Mesothelial cell of epicardium (in vitro differentiated cells): ENCODE measurements at regions not wholly inside any gene's neighbourhood (a gene's known extent, or its start where the extent isn't known, plus 50 kb on each side); places are given as distances from the start of the nearest gene placed in this dataset.

Experiments used
- DNase-seq, 2 experiments: peaks; one replicate each; pipeline ENCODE4 v3.0.0; 2021; ENCODE audit warnings: low spot score in 2 of 2; ENCODE audit not compliant: unreplicated experiment in 2 of 2
- H3K27ac Mint-ChIP-seq: 2 replicates; pipeline ENCODE4 v1.8.0; 2021; ENCODE audit warnings: mixed read lengths
- H3K27me3 Mint-ChIP-seq: 2 replicates; pipeline ENCODE4 v1.8.0; 2021; ENCODE audit warnings: low read depth, mixed read lengths
- H3K36me3 Mint-ChIP-seq: 2 replicates; pipeline ENCODE4 v1.8.0; 2021; ENCODE audit warnings: mixed read lengths
- H3K4me1 Mint-ChIP-seq: 2 replicates; pipeline ENCODE4 v1.8.0; 2021; ENCODE audit warnings: mixed read lengths
- H3K4me3 Mint-ChIP-seq: 2 replicates; pipeline ENCODE4 v1.8.0; 2021; ENCODE audit warnings: mild to moderate bottlenecking, moderate library complexity, mixed read lengths
- H3K9me3 Mint-ChIP-seq: 2 replicates; pipeline ENCODE4 v1.8.0; 2021; ENCODE audit warnings: mixed read lengths
- TF ChIP-seq, protein P1 (sequence below): fragments of 200-600 bp; sonication (generic); IDR thresholded peaks from one replicate; pipeline ENCODE4 v1.5.0; 2021; ENCODE audit warnings: antibody characterized with exemption; ENCODE audit not compliant: unreplicated experiment

DNA sequence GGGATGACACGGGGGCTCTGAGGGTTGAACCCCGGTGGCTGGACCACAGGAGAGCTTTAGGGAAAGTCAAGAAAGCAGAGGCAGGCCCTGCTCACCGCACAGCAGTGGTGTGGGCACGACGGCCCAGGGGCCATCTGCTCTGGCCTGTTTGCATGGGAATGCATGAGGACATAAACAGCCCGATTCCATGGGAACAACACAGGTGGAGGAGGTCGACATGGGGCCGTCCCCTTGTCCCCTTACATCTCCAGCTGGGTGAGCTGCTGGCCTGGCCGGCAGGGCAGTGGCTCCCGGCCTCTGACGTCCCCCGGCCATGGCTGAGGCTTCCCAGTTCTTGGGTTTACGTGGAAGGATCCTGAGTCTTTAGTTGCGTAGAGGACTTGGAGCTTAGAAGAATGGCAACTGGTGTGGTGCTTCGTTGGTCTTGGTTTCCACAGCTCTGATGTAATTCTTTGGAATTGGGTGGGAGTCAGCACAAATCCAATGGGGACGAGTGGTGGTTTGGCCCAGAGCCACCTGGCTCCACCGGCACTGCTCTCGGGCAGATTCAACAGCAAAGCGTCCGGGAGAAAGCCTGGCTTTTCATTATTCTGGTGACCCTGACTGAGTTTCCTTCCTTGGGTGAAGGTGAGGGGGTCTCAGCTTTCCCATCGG is 98.3 kb upstream of the HDAC4 start:
- TF ChIP-seq, protein P1, sequence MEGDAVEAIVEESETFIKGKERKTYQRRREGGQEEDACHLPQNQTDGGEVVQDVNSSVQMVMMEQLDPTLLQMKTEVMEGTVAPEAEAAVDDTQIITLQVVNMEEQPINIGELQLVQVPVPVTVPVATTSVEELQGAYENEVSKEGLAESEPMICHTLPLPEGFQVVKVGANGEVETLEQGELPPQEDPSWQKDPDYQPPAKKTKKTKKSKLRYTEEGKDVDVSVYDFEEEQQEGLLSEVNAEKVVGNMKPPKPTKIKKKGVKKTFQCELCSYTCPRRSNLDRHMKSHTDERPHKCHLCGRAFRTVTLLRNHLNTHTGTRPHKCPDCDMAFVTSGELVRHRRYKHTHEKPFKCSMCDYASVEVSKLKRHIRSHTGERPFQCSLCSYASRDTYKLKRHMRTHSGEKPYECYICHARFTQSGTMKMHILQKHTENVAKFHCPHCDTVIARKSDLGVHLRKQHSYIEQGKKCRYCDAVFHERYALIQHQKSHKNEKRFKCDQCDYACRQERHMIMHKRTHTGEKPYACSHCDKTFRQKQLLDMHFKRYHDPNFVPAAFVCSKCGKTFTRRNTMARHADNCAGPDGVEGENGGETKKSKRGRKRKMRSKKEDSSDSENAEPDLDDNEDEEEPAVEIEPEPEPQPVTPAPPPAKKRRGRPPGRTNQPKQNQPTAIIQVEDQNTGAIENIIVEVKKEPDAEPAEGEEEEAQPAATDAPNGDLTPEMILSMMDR, result no peak
- peaks cover 12% of the 10 kb centered on the region for H3K27me3 Mint-ChIP-seq
- H3K27ac Mint-ChIP-seq, result no peak overlapping the region
- no peaks in the 10 kb centered on the region for H3K4me1 Mint-ChIP-seq
- no peak for DNase-seq
- no peaks in the 10 kb centered on the region for H3K9me3 Mint-ChIP-seq
- no peak overlapping the region for H3K4me3 Mint-ChIP-seq
- H3K36me3 Mint-ChIP-seq, result no peaks in the 10 kb centered on the region

DNA sequence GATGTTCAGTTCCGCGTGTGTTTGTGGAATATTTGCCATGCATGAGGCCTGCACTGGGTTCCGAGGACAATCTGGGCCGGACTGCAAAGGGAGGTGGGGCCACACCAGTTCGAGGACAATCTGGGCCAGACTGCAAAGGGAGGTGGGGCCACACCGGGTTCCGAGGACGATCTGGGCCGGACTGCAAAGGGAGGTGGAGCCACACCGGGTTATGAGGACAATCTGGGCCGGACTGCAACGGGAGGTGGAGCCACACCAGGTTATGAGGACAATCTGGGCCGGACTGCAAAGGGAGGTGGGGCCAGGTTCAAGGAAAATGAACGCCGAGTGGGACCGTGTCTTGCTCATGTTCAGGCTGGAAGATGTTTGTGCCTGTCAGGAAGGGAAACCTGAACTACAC is 97.8 kb upstream of the HDAC4 start:
- Mint-ChIP-seq H3K36me3 (no peaks in the 10 kb centered on the region), H3K4me1 (no peaks in the 10 kb centered on the region), H3K9me3 (no peaks in the 10 kb centered on the region), H3K27me3 (peaks cover 14% of the 10 kb centered on the region), H3K4me3 (no peak overlapping the region), H3K27ac (no peak overlapping the region)
- DNase-seq, result no peak
- TF ChIP-seq, protein P1, result no peak

DNA sequence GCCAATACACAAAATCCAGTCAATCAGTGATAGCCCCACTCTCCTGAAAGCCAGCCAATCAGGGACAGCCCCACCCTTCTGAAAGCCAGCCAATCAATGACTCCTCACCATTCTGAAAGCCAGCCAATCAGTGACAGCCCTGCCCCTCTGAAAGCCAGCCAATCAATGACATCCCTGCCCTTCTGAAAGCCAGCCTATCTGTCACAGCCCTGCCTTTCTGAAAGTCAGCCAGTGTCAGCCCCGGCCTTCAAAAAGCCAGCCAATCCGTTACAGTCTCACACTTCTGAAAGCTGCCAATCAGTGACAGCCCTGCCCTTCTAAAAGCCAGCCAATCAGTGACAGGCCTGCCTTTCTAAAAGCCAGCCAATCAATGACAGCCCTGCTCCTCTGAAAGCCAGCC is 95.9 kb upstream of the HDAC4 start:
- TF ChIP-seq, protein P1, result no peak
- no peak overlapping the region for H3K27ac Mint-ChIP-seq
- DNase-seq, result no peak
- no peaks in the 10 kb centered on the region for H3K36me3 Mint-ChIP-seq
- H3K9me3 Mint-ChIP-seq, result no peaks in the 10 kb centered on the region
- no peak overlapping the region for H3K4me3 Mint-ChIP-seq
- peaks cover 20% of the 10 kb centered on the region for H3K27me3 Mint-ChIP-seq
- H3K4me1 Mint-ChIP-seq, result no peaks in the 10 kb centered on the region

DNA sequence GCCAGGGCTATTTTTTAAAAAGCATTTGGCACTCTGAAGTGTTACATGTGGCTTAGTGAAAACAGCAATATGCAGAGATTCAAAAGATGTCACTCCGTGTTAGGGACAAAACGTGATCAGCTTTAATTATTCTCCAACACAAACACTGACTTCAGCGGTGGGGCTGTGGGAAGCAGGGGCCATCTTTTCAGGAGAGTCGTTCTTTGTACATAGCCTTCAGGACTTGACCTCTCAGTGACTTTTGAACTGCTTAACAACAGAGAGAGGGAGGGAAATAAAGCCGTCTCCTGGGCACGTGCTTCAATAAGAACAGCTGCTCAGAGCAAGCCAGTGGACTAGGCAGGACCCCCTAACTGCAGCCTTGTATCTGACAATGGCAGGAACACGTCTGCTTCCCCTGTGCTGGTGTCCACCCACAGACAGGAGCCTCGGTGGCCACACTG is 95.0 kb upstream of the HDAC4 start:
- no peaks in the 10 kb centered on the region for H3K36me3 Mint-ChIP-seq
- H3K4me1 Mint-ChIP-seq, result no peaks in the 10 kb centered on the region
- DNase-seq, result no peak
- H3K9me3 Mint-ChIP-seq, result no peaks in the 10 kb centered on the region
- no peak overlapping the region for H3K27ac Mint-ChIP-seq
- TF ChIP-seq, protein P1, result no peak
- no peak overlapping the region for H3K4me3 Mint-ChIP-seq
- H3K27me3 Mint-ChIP-seq, result peaks cover 24% of the 10 kb centered on the region

DNA sequence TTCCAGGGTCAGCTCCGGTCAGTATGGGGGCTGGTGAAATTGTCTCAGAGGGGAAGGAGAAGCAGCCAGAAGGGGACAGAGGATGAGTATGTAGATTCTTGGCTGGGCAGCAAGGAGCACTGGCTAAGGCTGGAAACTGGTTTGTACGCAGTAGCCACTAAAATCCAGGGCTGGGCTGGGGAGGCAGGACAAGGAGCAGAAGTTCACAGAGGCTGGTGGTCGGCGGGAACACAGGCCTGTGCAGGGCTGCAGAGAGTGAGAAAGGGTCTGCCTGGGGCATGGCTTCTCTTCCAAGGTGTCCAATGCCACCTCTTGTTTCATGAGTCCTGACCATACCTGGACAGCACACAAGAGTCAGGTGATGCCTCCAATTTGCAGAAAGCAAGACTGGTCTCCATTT is 94.4 kb upstream of the HDAC4 start:
- no peak for DNase-seq
- TF ChIP-seq, protein P1, result no peak
- H3K4me3 Mint-ChIP-seq, result no peak overlapping the region
- no peak overlapping the region for H3K27ac Mint-ChIP-seq
- no peaks in the 10 kb centered on the region for H3K36me3 Mint-ChIP-seq
- no peaks in the 10 kb centered on the region for H3K9me3 Mint-ChIP-seq
- peaks cover 25% of the 10 kb centered on the region for H3K27me3 Mint-ChIP-seq
- H3K4me1 Mint-ChIP-seq, result no peaks in the 10 kb centered on the region

DNA sequence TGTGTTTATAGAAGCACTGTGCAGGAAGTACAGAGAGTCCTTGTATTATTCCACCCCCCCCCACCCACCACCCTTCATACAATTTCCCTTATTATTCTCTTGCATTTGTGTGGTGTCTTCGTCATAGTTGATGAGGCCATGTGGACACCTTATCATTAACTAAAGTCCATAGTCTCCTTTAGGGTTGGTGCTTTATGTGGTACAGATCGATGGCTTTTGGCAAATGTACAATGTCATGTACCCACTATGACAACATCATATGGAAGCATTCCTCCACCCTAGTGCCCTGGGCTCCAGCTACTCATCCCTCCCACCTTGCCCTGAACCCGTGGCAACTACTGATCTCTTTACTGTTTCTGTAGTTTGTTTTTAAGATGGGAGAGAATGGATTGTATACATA is 93.8 kb upstream of the HDAC4 start:
- Mint-ChIP-seq H3K36me3 (no peaks in the 10 kb centered on the region), H3K4me1 (no peaks in the 10 kb centered on the region), H3K4me3 (no peak overlapping the region), H3K27ac (no peak overlapping the region), H3K27me3 (peaks cover 25% of the 10 kb centered on the region), H3K9me3 (no peaks in the 10 kb centered on the region)
- DNase-seq, result no peak
- TF ChIP-seq, protein P1, result no peak
